ENCODE measurements at regions not wholly inside any gene's neighbourhood (a gene's known extent, or its start where the extent isn't known, plus 50 kb on each side); places are given as distances from the start of the nearest gene placed in this dataset.

- no peaks in the 10 kb centered on the region for H3K36me3 ChIP-seq (replicated peaks; ENCODE audit: insufficient read depth, low read depth)
- H2AFZ ChIP-seq, result no peak overlapping the region
- H4K20me1 ChIP-seq (ENCODE audit: insufficient read depth, poor library complexity, severe bottlenecking), result no peaks in the 10 kb centered on the region
- H3K9me3 ChIP-seq (ENCODE audit: low read depth), result no peaks in the 10 kb centered on the region
- no peaks in the 10 kb centered on the region for H3K4me1 ChIP-seq (ENCODE audit: insufficient read depth)
- 36% methylated on average over 8 of the region's 8 CpGs for WGBS (ENCODE audit: low lambda C conversion rate, missing lambda C conversion rate)
- H3K27ac ChIP-seq, result no peak overlapping the region
- H3K4me2 ChIP-seq, result no peak overlapping the region
- no peaks in the 10 kb centered on the region for H3K9me2 ChIP-seq (replicated peaks; ENCODE audit: insufficient read depth)
- no peaks in the 10 kb centered on the region for H3K79me2 ChIP-seq
- H3K27me3 ChIP-seq, result no peaks in the 10 kb centered on the region
- no peak overlapping the region for H3K4me3 ChIP-seq
- DNase-seq (ENCODE audit: low spot score), result no peak
- no peak for TF ChIP-seq CTCF (IDR thresholded peaks at IDR 0.05; ENCODE audit: poor library complexity)
- TF ChIP-seq EZH2 (IDR thresholded peaks at IDR 0.05; ENCODE audit: borderline replicate concordance), result no peak
- TF ChIP-seq EZH2phosphoT487 (IDR thresholded peaks at IDR 0.05; ENCODE audit: low read depth, severe bottlenecking, unreplicated experiment), result no peak
Observed at GRCh38 chr12:62106547-62107185, 153.5 kb upstream of the USP15 start.

- Histone ChIP-seq H3K79me2 (no peaks in the 10 kb centered on the region), H2AFZ (no peak overlapping the region), H4K20me1 (ENCODE audit: insufficient read depth, poor library complexity, severe bottlenecking) (no peaks in the 10 kb centered on the region), H3K27me3 (no peaks in the 10 kb centered on the region), H3K4me3 (no peak overlapping the region), H3K4me2 (no peak overlapping the region), H3K9me3 (ENCODE audit: low read depth) (no peaks in the 10 kb centered on the region), H3K4me1 (ENCODE audit: insufficient read depth) (no peaks in the 10 kb centered on the region), H3K9me2 (replicated peaks; ENCODE audit: insufficient read depth) (no peaks in the 10 kb centered on the region), H3K36me3 (replicated peaks; ENCODE audit: insufficient read depth, low read depth) (no peaks in the 10 kb centered on the region), H3K27ac (no peak overlapping the region)
- no peak for TF ChIP-seq EZH2phosphoT487 (IDR thresholded peaks at IDR 0.05; ENCODE audit: low read depth, severe bottlenecking, unreplicated experiment)
- no peak for TF ChIP-seq EZH2 (IDR thresholded peaks at IDR 0.05; ENCODE audit: borderline replicate concordance)
- TF ChIP-seq CTCF (IDR thresholded peaks at IDR 0.05; ENCODE audit: poor library complexity), result no peak
- DNase-seq (ENCODE audit: low spot score), result no peak
- WGBS (ENCODE audit: low lambda C conversion rate, missing lambda C conversion rate), result 51% methylated on average over 10 of the region's 10 CpGs
Observed at GRCh38 chr12:62113366-62114011, 146.7 kb upstream of the USP15 start.

GRCh38 chr12:62116986-62117385 is 143.2 kb upstream of the USP15 start:
- no peak overlapping the region for H3K4me2 ChIP-seq
- TF ChIP-seq CTCF (IDR thresholded peaks at IDR 0.05; ENCODE audit: poor library complexity) (no peak), EZH2 (IDR thresholded peaks at IDR 0.05; ENCODE audit: borderline replicate concordance) (no peak), EZH2phosphoT487 (IDR thresholded peaks at IDR 0.05; ENCODE audit: low read depth, severe bottlenecking, unreplicated experiment) (no peak)
- no peak overlapping the region for H3K4me3 ChIP-seq
- no peak overlapping the region for H2AFZ ChIP-seq
- 76% methylated on average over 2 of the region's 2 CpGs for WGBS (ENCODE audit: low lambda C conversion rate, missing lambda C conversion rate)
- H3K4me1 ChIP-seq (ENCODE audit: insufficient read depth), result no peaks in the 10 kb centered on the region
- H4K20me1 ChIP-seq (ENCODE audit: insufficient read depth, poor library complexity, severe bottlenecking), result no peaks in the 10 kb centered on the region
- H3K27me3 ChIP-seq, result peaks cover 5% of the 10 kb centered on the region
- no peaks in the 10 kb centered on the region for H3K36me3 ChIP-seq (replicated peaks; ENCODE audit: insufficient read depth, low read depth)
- no peak overlapping the region for H3K27ac ChIP-seq
- H3K9me3 ChIP-seq (ENCODE audit: low read depth), result no peaks in the 10 kb centered on the region
- no peaks in the 10 kb centered on the region for H3K79me2 ChIP-seq
- no peaks in the 10 kb centered on the region for H3K9me2 ChIP-seq (replicated peaks; ENCODE audit: insufficient read depth)
- no peak for DNase-seq (ENCODE audit: low spot score)

All from hepatocyte (in vitro differentiated cells).